HepG2 (cell line): ENCODE measurements at regions not wholly inside any gene's neighbourhood (a gene's known extent, or its start where the extent isn't known, plus 50 kb on each side); places are given as distances from the start of the nearest gene placed in this dataset.

Experiments used
- ATAC-seq: fragments of 200-7000 bp; cut with Tn5 transposase; 3 replicates; pipeline ENCODE4 v1.9.1; 2020; ENCODE audit warnings: mild to moderate bottlenecking, moderate library complexity
- BruUV-seq: library from RNA; stranded (reverse); fragments of 400-500 nt; replicated peaks from 2 replicates; lab custom pipeline; 2021; lab: Mats Ljungman, UMichigan
- CTCF ChIA-PET: fragments of 300-600 bp; formaldehyde crosslinking; extraction: SDS; loops from one replicate; lab custom pipeline; 2021; ENCODE audit warnings: low total read pairs, inconsistent platforms, low intra/inter-chr PET ratio; lab: Yijun Ruan, JAX
- POLR2A ChIA-PET: fragments of 350-600 bp; sonication (Branson Sonifier 250); formaldehyde crosslinking; loops from one replicate; lab custom pipeline; 2020; ENCODE audit warnings: antibody characterized with exemption, inconsistent platforms; lab: Yijun Ruan, JAX
- DNase-seq: peaks from one replicate; pipeline ENCODE4 v3.0.0-alpha.2; 2015; ENCODE audit warnings: low spot score
- FAIRE-seq: peaks from 3 replicates; lab custom pipeline; 2011; peaks lifted over from hg19 to GRCh38; lab: Jason Lieb, UNC
- H2AFZ ChIP-seq: one replicate; pipeline ENCODE4 v1.6.1; 2011; ENCODE audit warnings: low read length, inconsistent platforms
- H3K27ac ChIP-seq: fragments of 300-600 bp; 3 replicates; pipeline ENCODE4 v1.8.0; 2011; ENCODE audit warnings: mixed run types, mild to moderate bottlenecking, mixed read lengths, low read length, inconsistent platforms; ENCODE audit not compliant: insufficient read depth; ENCODE audit errors: extremely low read length
- H3K27me3 ChIP-seq, 2 experiments: fragments of 200-600 bp in 1 of 2; 2 replicates in 1 of 2; 3 replicates in 1 of 2; pipeline versions ENCODE4 v1.6.0 to v1.8.0; 2011; ENCODE audit warnings: low read length in 2 of 2, mild to moderate bottlenecking in 2 of 2, moderate library complexity in 2 of 2, inconsistent platforms in 1 of 2; ENCODE audit not compliant: insufficient read depth in 2 of 2, control insufficient read depth in 1 of 2
- H3K36me3 ChIP-seq, 2 experiments: fragments of 200-600 bp in 1 of 2; replicated peaks in 1 of 2; 2 replicates in 1 of 2; 3 replicates in 1 of 2; pipeline versions ENCODE4 v1.5.1 to v1.8.0; 2011; ENCODE audit warnings: low read length in 2 of 2, inconsistent platforms in 1 of 2; ENCODE audit not compliant: insufficient read depth in 2 of 2, control insufficient read depth in 1 of 2
- H3K4me1 ChIP-seq: 2 replicates; pipeline ENCODE4 v1.5.1; 2012; ENCODE audit warnings: low read length, inconsistent platforms; ENCODE audit not compliant: insufficient read depth
- H3K4me2 ChIP-seq: 2 replicates; pipeline ENCODE4 v1.6.0; 2011; ENCODE audit warnings: low read depth, low read length, inconsistent platforms
- H3K4me3 ChIP-seq, 3 experiments: fragments of 200-600 bp in 1 of 3; sonication (generic), shearing (Covaris generic) in 1 of 3; replicated peaks in 1 of 3; 2 replicates each; pipeline ENCODE4 v1.5.1; 2011 to 2016; ENCODE audit warnings: low read length in 3 of 3, inconsistent platforms in 2 of 3, low read depth in 2 of 3, mild to moderate bottlenecking in 2 of 3, control low read depth in 1 of 3, mixed read lengths in 1 of 3; ENCODE audit not compliant: insufficient read depth in 1 of 3
- H3K79me2 ChIP-seq: one replicate; pipeline ENCODE4 v1.6.1; 2011; ENCODE audit warnings: low read length, inconsistent platforms; ENCODE audit not compliant: insufficient read depth
- H3K9ac ChIP-seq: 2 replicates; pipeline ENCODE4 v1.6.0; 2011; ENCODE audit warnings: mild to moderate bottlenecking, low read depth, low read length, inconsistent platforms; ENCODE audit not compliant: insufficient read depth
- H3K9me3 ChIP-seq: 2 replicates; pipeline ENCODE4 v1.5.1; 2012; ENCODE audit warnings: mild to moderate bottlenecking, low read length
- H4K20me1 ChIP-seq: 2 replicates; pipeline ENCODE4 v1.6.0; 2011; ENCODE audit warnings: inconsistent platforms, mild to moderate bottlenecking, low read length, moderate library complexity; ENCODE audit not compliant: insufficient read depth
- HNRNPLL ChIP-seq: fragments of 200-400 bp; formaldehyde crosslinking; IDR thresholded peaks from 2 replicates; pipeline ENCODE4 v1.6.1; 2017; ENCODE audit warnings: mild to moderate bottlenecking, low read depth, low read length; ENCODE audit not compliant: poor library complexity, severe bottlenecking
- ZBTB4 ChIP-seq: sonication (generic); formaldehyde crosslinking; IDR thresholded peaks from 2 replicates; pipeline ENCODE4 v1.4.0; 2020; ENCODE audit warnings: missing genetic modification reagents, mild to moderate bottlenecking, borderline replicate concordance
- ZNF180 ChIP-seq: sonication (generic); formaldehyde crosslinking; IDR thresholded peaks from 2 replicates; pipeline ENCODE4 v1.4.0; 2020; ENCODE audit warnings: low read depth, missing genetic modification reagents, borderline replicate concordance
- ZNF296 ChIP-seq: sonication (generic); formaldehyde crosslinking; conservative IDR thresholded peaks from 2 replicates; pipeline ENCODE4 v1.5.0; 2020; ENCODE audit warnings: mild to moderate bottlenecking, missing genetic modification reagents
- ZNF451 ChIP-seq: sonication (generic); formaldehyde crosslinking; IDR thresholded peaks from 2 replicates; pipeline ENCODE4 v1.5.0; 2020; ENCODE audit warnings: mild to moderate bottlenecking, missing genetic modification reagents
- ZNF782 ChIP-seq: sonication (generic); formaldehyde crosslinking; IDR thresholded peaks from 2 replicates; pipeline ENCODE4 v1.4.0; 2020; ENCODE audit warnings: missing genetic modification reagents, mild to moderate bottlenecking, borderline replicate concordance
- WGBS: methylation state at CpG from one replicate; pipeline ENCODE4 v1.1.6; 2017; ENCODE audit warnings: low lambda C conversion rate; 5-methylcytosine and 5-hydroxymethylcytosine counted together
- in situ Hi-C: cut with HindIII; loops from 2 replicates; pipeline ENCODE4 v1.10.0; 2017; ENCODE audit warnings: low pct_unique_long_range_greater_than_20kb; ENCODE audit not compliant: extremely low pct_ligation_motif_present
- intact Hi-C: fragments of 100-400 bp; cut with micrococcal nuclease; formaldehyde crosslinking; loops from one replicate; pipeline ENCODE4 v1.10.0; 2022; ENCODE audit not compliant: unreplicated experiment

- TF ChIP-seq ZNF451 (CRISPR knock-in tag) (no peak), ZNF180 (CRISPR knock-in tag) (no peak), HNRNPLL (no peak), ZNF296 (no peak), ZNF782 (CRISPR knock-in tag) (no peak), ZBTB4 (no peak)
- TF ChIP-seq, all 625 proteins: peak for 0
- no peak for FAIRE-seq
Observed at GRCh38 chr2:211259831-211260476, 703.6 kb downstream of the CPS1 start.

More at GRCh38 chr2:211259831-211260476, 703.6 kb downstream of the CPS1 start:
- Histone ChIP-seq H3K79me2 (no peaks in the 10 kb centered on the region), H3K9ac (no peak overlapping the region), H2AFZ (no peak overlapping the region), H3K4me1 (no peaks in the 10 kb centered on the region), H3K4me3 (no peak overlapping the region), H3K36me3 (no peaks in the 10 kb centered on the region), H3K4me2 (no peak overlapping the region), H3K27me3 (no peaks in the 10 kb centered on the region; a peak in 1 of 5 replicates), H3K27ac (no peak overlapping the region), H3K9me3 (peaks cover under 1% of the 10 kb centered on the region; the same call in 1 of the 2 replicates), H4K20me1 (no peaks in the 10 kb centered on the region)
- DNase-seq (no peak), ATAC-seq (no peak)
- POLR2A ChIA-PET, result no interaction called here
- intact Hi-C loops, result no loop called here
- WGBS, result 2% methylated on average over 4 of the region's 4 CpGs
- BruUV-seq, result no TSS peak
- in situ Hi-C loops, result no loop called here
- CTCF ChIA-PET, result no interaction called here
